ENCODE measurements at regions not wholly inside any gene's neighbourhood (a gene's known extent, or its start where the extent isn't known, plus 50 kb on each side); places are given as distances from the start of the nearest gene placed in this dataset.

- no peaks in the 10 kb centered on the region for H3K27me3 Mint-ChIP-seq (ENCODE audit: unreplicated experiment)
Observed at GRCh38 chr17:34720760-34721159, 141.4 kb downstream of the TMEM132E start.

GRCh38 chr17:34719569-34719968 is 140.2 kb downstream of the TMEM132E start:
- DNase-seq (ENCODE audit: low spot score): no peak
- Mint-ChIP-seq H3K9me3 (ENCODE audit: unreplicated experiment) (no peaks in the 10 kb centered on the region), H3K27ac (ENCODE audit: unreplicated experiment) (no peak overlapping the region), H3K4me1 (ENCODE audit: unreplicated experiment) (no peaks in the 10 kb centered on the region), H3K36me3 (ENCODE audit: low read depth, unreplicated experiment) (no peaks in the 10 kb centered on the region), H3K27me3 (ENCODE audit: unreplicated experiment) (no peaks in the 10 kb centered on the region), H3K4me3 (ENCODE audit: unreplicated experiment) (no peak overlapping the region)
- TF ChIP-seq, protein P1, sequence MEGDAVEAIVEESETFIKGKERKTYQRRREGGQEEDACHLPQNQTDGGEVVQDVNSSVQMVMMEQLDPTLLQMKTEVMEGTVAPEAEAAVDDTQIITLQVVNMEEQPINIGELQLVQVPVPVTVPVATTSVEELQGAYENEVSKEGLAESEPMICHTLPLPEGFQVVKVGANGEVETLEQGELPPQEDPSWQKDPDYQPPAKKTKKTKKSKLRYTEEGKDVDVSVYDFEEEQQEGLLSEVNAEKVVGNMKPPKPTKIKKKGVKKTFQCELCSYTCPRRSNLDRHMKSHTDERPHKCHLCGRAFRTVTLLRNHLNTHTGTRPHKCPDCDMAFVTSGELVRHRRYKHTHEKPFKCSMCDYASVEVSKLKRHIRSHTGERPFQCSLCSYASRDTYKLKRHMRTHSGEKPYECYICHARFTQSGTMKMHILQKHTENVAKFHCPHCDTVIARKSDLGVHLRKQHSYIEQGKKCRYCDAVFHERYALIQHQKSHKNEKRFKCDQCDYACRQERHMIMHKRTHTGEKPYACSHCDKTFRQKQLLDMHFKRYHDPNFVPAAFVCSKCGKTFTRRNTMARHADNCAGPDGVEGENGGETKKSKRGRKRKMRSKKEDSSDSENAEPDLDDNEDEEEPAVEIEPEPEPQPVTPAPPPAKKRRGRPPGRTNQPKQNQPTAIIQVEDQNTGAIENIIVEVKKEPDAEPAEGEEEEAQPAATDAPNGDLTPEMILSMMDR (IDR thresholded peaks at IDR 0.05; ENCODE audit: unreplicated experiment): no peak

More at GRCh38 chr17:34720760-34721159, 141.4 kb downstream of the TMEM132E start:
- TF ChIP-seq, protein P1 (IDR thresholded peaks at IDR 0.05; ENCODE audit: unreplicated experiment): no peak
- no peak overlapping the region for H3K4me3 Mint-ChIP-seq (ENCODE audit: unreplicated experiment)
- H3K27ac Mint-ChIP-seq (ENCODE audit: unreplicated experiment): no peak overlapping the region
- no peaks in the 10 kb centered on the region for H3K9me3 Mint-ChIP-seq (ENCODE audit: unreplicated experiment)
- H3K36me3 Mint-ChIP-seq (ENCODE audit: low read depth, unreplicated experiment): no peaks in the 10 kb centered on the region
- DNase-seq (ENCODE audit: low spot score): no peak
- H3K4me1 Mint-ChIP-seq (ENCODE audit: unreplicated experiment): no peaks in the 10 kb centered on the region

DNA sequence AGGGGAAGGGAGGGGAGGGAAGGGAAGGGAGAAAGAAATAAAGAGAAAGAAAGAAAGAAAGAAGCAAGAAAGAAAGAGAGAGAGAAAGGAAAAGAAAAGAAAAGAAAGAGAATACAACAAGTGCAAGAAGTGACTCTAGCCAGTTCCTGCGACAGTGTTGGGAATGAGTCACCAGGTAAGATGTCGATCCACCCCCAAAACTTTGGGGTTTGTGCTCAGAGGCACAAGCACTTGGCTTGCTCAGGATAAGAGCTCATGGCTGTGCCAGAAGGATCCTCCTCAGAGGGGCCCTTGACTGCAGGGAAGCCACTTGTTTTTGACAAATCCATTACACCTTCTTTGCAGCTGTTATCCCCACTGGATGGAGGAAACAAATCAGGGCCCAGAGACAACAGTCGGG is 137.7 kb downstream of the TMEM132E start:
- DNase-seq (ENCODE audit: low spot score): no peak
- Mint-ChIP-seq H3K4me3 (ENCODE audit: unreplicated experiment) (no peak overlapping the region), H3K9me3 (ENCODE audit: unreplicated experiment) (no peaks in the 10 kb centered on the region), H3K27me3 (ENCODE audit: unreplicated experiment) (no peaks in the 10 kb centered on the region), H3K4me1 (ENCODE audit: unreplicated experiment) (no peaks in the 10 kb centered on the region), H3K36me3 (ENCODE audit: low read depth, unreplicated experiment) (no peaks in the 10 kb centered on the region), H3K27ac (ENCODE audit: unreplicated experiment) (no peak overlapping the region)
- TF ChIP-seq, protein P1 (IDR thresholded peaks at IDR 0.05; ENCODE audit: unreplicated experiment): no peak

DNA sequence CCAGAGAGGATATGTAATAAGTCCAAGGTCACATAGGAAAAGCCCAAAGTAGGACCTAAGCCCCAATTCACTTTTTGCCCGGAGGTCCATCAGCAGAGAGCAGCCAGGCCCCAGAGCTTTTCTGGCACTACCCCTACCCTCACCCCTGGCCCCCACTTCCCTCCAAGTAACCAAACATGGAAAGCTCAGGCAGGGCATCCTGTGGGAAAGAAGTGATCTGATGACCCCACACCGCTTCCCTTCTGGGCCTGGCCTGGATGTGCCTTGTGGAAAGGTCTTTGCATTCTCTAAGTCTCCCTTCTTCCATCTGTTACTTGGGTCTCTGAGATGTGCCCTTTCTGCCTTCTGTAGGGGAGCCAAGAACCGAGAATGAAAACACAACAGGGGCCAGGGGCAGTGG is 136.9 kb downstream of the TMEM132E start:
- Mint-ChIP-seq H3K27me3 (ENCODE audit: unreplicated experiment) (peaks cover 4% of the 10 kb centered on the region), H3K4me3 (ENCODE audit: unreplicated experiment) (no peak overlapping the region), H3K9me3 (ENCODE audit: unreplicated experiment) (no peaks in the 10 kb centered on the region), H3K36me3 (ENCODE audit: low read depth, unreplicated experiment) (no peaks in the 10 kb centered on the region), H3K27ac (ENCODE audit: unreplicated experiment) (no peak overlapping the region), H3K4me1 (ENCODE audit: unreplicated experiment) (no peaks in the 10 kb centered on the region)
- no peak for DNase-seq (ENCODE audit: low spot score)
- TF ChIP-seq, protein P1 (IDR thresholded peaks at IDR 0.05; ENCODE audit: unreplicated experiment): no peak

DNA sequence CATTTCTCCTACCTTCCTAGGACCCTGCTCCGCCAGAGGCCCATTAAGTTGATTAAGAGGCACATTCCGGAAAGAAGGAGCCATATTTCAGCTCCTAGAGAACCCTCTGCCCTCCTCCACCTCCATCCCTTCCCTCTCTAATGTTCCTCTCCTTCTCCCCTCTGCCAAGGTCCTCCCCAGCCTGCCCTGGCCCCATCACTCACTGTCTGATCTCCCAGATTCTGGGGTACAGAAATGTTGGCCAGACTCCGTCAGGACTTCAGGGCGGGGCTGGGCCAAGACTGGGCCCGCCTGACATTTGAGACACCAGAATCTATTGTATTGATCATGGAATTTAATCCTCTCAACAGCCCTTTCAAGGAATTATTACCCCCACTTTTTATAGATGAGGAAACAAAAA is 136.1 kb downstream of the TMEM132E start:
- Mint-ChIP-seq H3K36me3 (ENCODE audit: low read depth, unreplicated experiment) (no peaks in the 10 kb centered on the region), H3K9me3 (ENCODE audit: unreplicated experiment) (no peaks in the 10 kb centered on the region), H3K27ac (ENCODE audit: unreplicated experiment) (no peak overlapping the region), H3K27me3 (ENCODE audit: unreplicated experiment) (peaks cover 4% of the 10 kb centered on the region), H3K4me1 (ENCODE audit: unreplicated experiment) (no peaks in the 10 kb centered on the region), H3K4me3 (ENCODE audit: unreplicated experiment) (no peak overlapping the region)
- TF ChIP-seq, protein P1 (IDR thresholded peaks at IDR 0.05; ENCODE audit: unreplicated experiment): no peak
- no peak for DNase-seq (ENCODE audit: low spot score)

Data from endothelial cell (in vitro differentiated cells).